MM.1S (cell line): ENCODE measurements at regions not wholly inside any gene's neighbourhood (a gene's known extent, or its start where the extent isn't known, plus 50 kb on each side); places are given as distances from the start of the nearest gene placed in this dataset.

Source experiments
- DNase-seq: peaks from one replicate; pipeline ENCODE4 v3.0.0-alpha.2; 2015
- H2AFZ ChIP-seq: fragments of 300-600 bp; sonication (generic); 2 replicates; pipeline ENCODE4 v1.6.0; 2016; ENCODE audit warnings: antibody characterized with exemption, low read length
- H3F3A ChIP-seq: fragments of 300-600 bp; sonication (generic); 2 replicates; pipeline ENCODE4 v1.6.1; 2016; ENCODE audit warnings: mild to moderate bottlenecking, antibody characterized with exemption, low read length, moderate library complexity, mixed read lengths; ENCODE audit not compliant: insufficient read depth
- H3K27ac ChIP-seq: fragments of 300-600 bp; sonication (generic); 2 replicates; pipeline ENCODE4 v1.5.1; 2016; ENCODE audit warnings: mild to moderate bottlenecking, low read length
- H3K27me3 ChIP-seq: fragments of 300-600 bp; sonication (generic); replicated peaks from 2 replicates; pipeline ENCODE4 v1.6.0; 2016; ENCODE audit warnings: low read length; ENCODE audit not compliant: insufficient read depth
- H3K36me3 ChIP-seq: fragments of 300-600 bp; sonication (generic); replicated peaks from 2 replicates; pipeline ENCODE4 v1.6.1; 2016; ENCODE audit warnings: mild to moderate bottlenecking, low read length, mixed read lengths; ENCODE audit not compliant: insufficient read depth
- H3K4me1 ChIP-seq: fragments of 300-600 bp; sonication (generic); 2 replicates; pipeline ENCODE4 v1.6.1; 2016; ENCODE audit warnings: low read length, mixed read lengths
- H3K4me2 ChIP-seq: fragments of 300-600 bp; sonication (generic); 2 replicates; pipeline ENCODE4 v1.6.0; 2016; ENCODE audit warnings: low read depth, low read length
- H3K4me3 ChIP-seq: fragments of 300-600 bp; sonication (generic); 2 replicates; pipeline ENCODE4 v1.5.1; 2016; ENCODE audit warnings: low read length, mixed read lengths
- H3K79me2 ChIP-seq: fragments of 300-600 bp; sonication (generic); 2 replicates; pipeline ENCODE4 v1.6.1; 2016; ENCODE audit warnings: mixed run types, low read length, mixed read lengths
- H3K9ac ChIP-seq: fragments of 300-600 bp; sonication (generic); 2 replicates; pipeline ENCODE4 v1.6.1; 2016; ENCODE audit warnings: low read length, mixed read lengths
- H3K9me2 ChIP-seq: fragments of 300-600 bp; sonication (generic); replicated peaks from 2 replicates; pipeline ENCODE4 v1.6.1; 2016; ENCODE audit warnings: mild to moderate bottlenecking, low read length, mixed read lengths; ENCODE audit not compliant: insufficient read depth
- H3K9me3 ChIP-seq: fragments of 300-600 bp; sonication (generic); replicated peaks from 2 replicates; pipeline ENCODE4 v1.6.1; 2016; ENCODE audit warnings: mild to moderate bottlenecking, low read length, mixed read lengths; ENCODE audit not compliant: insufficient read depth
- H4K20me1 ChIP-seq: fragments of 300-600 bp; sonication (generic); 2 replicates; pipeline ENCODE4 v1.6.1; 2016; ENCODE audit warnings: mild to moderate bottlenecking, low read length, moderate library complexity, mixed read lengths; ENCODE audit not compliant: insufficient read depth
- EZH2 ChIP-seq: fragments of 300-600 bp; sonication (generic); optimal IDR thresholded peaks from 2 replicates; pipeline ENCODE3; 2017; ENCODE audit warnings: low read depth, mild to moderate bottlenecking, antibody characterized with exemption, low read length, mixed read lengths
- EZH2phosphoT487 ChIP-seq: fragments of 300-600 bp; sonication (generic); IDR thresholded peaks from 2 replicates; pipeline ENCODE4 v1.6.1; 2018; ENCODE audit warnings: antibody characterized with exemption, low read length
- TF ChIP-seq, protein P1 (sequence below): fragments of 300-600 bp; sonication (generic); IDR thresholded peaks from 2 replicates; pipeline ENCODE4 v1.5.1; 2016; ENCODE audit warnings: antibody characterized with exemption, low read length, mixed read lengths

DNA sequence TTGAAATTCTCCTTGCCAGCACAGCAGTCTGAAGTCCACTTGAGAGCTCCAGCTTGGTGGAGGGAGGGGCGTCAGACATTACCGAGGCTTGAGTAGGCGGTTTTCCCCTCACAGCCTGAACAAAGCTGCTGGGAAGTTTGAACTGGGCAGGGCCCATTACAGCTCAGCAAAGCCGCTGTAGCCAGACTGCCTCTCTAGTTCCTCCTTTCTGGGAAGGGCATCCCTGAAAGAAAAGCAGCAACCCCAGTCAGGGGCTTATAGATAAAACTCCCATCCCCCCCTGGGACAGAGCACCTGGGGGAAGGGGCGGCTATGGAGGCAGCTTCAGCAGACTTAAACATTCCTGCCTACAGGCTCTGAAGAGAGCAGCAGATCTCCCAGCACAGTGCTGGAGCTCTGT lies 325.3 kb downstream of the GJA1 start:
- TF ChIP-seq EZH2phosphoT487 (no peak), EZH2 (no peak)
- TF ChIP-seq, protein P1, sequence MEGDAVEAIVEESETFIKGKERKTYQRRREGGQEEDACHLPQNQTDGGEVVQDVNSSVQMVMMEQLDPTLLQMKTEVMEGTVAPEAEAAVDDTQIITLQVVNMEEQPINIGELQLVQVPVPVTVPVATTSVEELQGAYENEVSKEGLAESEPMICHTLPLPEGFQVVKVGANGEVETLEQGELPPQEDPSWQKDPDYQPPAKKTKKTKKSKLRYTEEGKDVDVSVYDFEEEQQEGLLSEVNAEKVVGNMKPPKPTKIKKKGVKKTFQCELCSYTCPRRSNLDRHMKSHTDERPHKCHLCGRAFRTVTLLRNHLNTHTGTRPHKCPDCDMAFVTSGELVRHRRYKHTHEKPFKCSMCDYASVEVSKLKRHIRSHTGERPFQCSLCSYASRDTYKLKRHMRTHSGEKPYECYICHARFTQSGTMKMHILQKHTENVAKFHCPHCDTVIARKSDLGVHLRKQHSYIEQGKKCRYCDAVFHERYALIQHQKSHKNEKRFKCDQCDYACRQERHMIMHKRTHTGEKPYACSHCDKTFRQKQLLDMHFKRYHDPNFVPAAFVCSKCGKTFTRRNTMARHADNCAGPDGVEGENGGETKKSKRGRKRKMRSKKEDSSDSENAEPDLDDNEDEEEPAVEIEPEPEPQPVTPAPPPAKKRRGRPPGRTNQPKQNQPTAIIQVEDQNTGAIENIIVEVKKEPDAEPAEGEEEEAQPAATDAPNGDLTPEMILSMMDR = no peak
- no peaks in the 10 kb centered on the region for H3K79me2 ChIP-seq
- H3K9me3 ChIP-seq = no peaks in the 10 kb centered on the region
- H3F3A ChIP-seq = 0 out of 2 replicates have a peak, but pooled peaks cover 3% of the 10 kb centered on the region
- no peaks in the 10 kb centered on the region for H3K36me3 ChIP-seq
- H4K20me1 ChIP-seq = no peaks in the 10 kb centered on the region
- no peak overlapping the region for H3K27ac ChIP-seq
- H3K4me2 ChIP-seq = no peak overlapping the region
- no peak for DNase-seq
- H3K9me2 ChIP-seq = no peaks in the 10 kb centered on the region
- no peak overlapping the region for H2AFZ ChIP-seq
- no peak overlapping the region for H3K4me3 ChIP-seq
- H3K4me1 ChIP-seq = peaks cover 17% of the 10 kb centered on the region
- H3K27me3 ChIP-seq = no peaks in the 10 kb centered on the region
- H3K9ac ChIP-seq = no peak overlapping the region

DNA sequence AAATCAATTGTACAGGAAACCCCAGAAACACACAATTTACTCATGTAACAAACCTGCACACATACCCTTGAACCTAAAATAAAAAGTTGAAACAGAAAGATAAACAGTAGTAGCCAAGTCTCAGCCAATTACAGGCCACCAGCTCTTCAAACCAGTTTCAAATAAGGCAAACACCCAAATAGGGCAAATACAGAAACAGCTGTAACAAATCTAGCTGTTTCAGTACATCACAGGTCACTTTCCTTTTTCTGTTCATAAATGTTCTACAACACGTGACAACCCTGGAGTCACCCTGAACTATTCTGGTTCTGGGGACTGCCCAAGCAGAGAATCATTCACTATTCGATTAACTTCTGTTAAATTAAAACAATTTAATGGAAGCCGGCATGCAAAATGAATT lies 329.0 kb downstream of the GJA1 start:
- Histone ChIP-seq H3K4me3 (no peak overlapping the region), H3F3A (0 out of 2 replicates have a peak, but pooled peaks cover 3% of the 10 kb centered on the region), H3K27ac (no peak overlapping the region), H4K20me1 (no peaks in the 10 kb centered on the region), H3K9me3 (no peaks in the 10 kb centered on the region), H3K79me2 (no peaks in the 10 kb centered on the region), H3K27me3 (no peaks in the 10 kb centered on the region; the same call in 1 of the 2 replicates), H2AFZ (no peak overlapping the region), H3K4me1 (peaks cover 17% of the 10 kb centered on the region), H3K4me2 (peak overlapping the region; percentile 25; the same call in 1 of the 2 replicates), H3K36me3 (no peaks in the 10 kb centered on the region), H3K9ac (no peak overlapping the region), H3K9me2 (no peaks in the 10 kb centered on the region)
- peak; percentile 67 for DNase-seq
- TF ChIP-seq EZH2 = no peak
- TF ChIP-seq, protein P1 = no peak
- no peak for TF ChIP-seq EZH2phosphoT487

DNA sequence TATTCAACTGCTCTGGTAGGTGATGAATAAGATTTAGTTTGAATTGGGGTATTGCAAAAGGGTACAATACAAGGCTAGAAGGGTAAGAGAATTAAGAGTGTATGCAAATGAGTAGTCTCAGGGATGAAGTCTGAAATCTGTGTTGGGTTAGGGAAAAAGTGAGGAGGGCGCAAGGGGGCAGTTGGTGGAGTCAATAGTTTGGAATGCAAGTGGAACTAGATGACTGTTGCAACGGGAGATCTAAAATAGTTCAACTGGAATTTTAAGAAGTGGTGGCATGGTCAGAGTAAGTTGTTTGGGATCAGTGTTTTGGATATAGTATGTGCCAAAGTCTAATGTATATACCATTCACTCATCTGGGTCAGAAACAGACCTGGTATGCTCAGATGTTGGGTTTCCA lies 329.6 kb downstream of the GJA1 start:
- H3K27ac ChIP-seq = no peak overlapping the region
- TF ChIP-seq EZH2 (no peak), EZH2phosphoT487 (no peak)
- TF ChIP-seq, protein P1 = no peak
- H3K9me3 ChIP-seq = no peaks in the 10 kb centered on the region
- DNase-seq = no peak
- H3K27me3 ChIP-seq = no peaks in the 10 kb centered on the region; the same call in 1 of the 2 replicates
- H3K4me2 ChIP-seq = peak overlapping the region; percentile 25; the same call in 1 of the 2 replicates
- no peaks in the 10 kb centered on the region for H3K9me2 ChIP-seq
- no peak overlapping the region for H3K4me3 ChIP-seq
- H3K4me1 ChIP-seq = peaks cover 17% of the 10 kb centered on the region
- no peaks in the 10 kb centered on the region for H4K20me1 ChIP-seq
- 0 out of 2 replicates have a peak, but pooled peaks cover 3% of the 10 kb centered on the region for H3F3A ChIP-seq
- no peaks in the 10 kb centered on the region for H3K79me2 ChIP-seq
- H3K36me3 ChIP-seq = no peaks in the 10 kb centered on the region
- no peak overlapping the region for H3K9ac ChIP-seq
- H2AFZ ChIP-seq = no peak overlapping the region
